ENCODE measurements at regions not wholly inside any gene's neighbourhood (a gene's known extent, or its start where the extent isn't known, plus 50 kb on each side); places are given as distances from the start of the nearest gene placed in this dataset.

DNA sequence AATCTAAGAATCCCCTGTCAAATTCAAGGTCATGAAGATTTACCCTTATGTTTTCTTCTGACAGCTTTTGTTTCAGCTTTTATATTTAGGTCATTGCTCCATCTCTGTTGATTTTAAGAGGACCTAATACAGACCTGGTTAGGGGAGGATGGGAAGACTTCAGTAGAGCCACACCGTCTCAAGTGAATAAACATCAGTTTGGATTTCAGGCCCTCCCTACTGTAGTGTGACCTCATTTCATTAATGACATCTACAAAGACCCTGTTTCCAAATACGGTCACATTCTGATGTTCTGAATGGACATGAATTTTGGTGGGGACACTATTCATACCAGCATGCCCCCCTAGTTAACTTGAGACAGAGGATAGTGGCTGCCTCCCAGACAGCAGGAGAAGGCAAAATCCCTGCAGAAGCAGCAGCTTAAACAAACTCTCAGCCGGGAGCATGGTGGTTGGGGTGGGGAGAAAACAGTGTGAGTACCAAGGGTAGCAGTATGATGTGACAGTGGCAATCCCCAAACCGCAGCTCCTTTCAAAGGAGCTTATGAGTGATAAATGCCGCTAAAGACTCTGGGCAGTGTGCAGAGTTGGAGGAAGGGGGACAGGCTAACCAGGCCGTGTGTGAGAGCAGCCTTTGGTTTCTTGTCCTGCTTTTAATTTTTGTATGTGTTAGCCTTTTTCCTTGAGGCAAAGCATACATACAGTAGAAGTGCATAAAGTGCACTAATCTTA, 65.9 kb upstream of the TNP1 start:
- Histone ChIP-seq H3K4me3 (ENCODE audit: low read depth in 1 of 2, low read length in 1 of 2) (no peak overlapping the region), H3K27ac (no peak overlapping the region), H3K36me3 (no peaks in the 10 kb centered on the region), H3K4me1 (ENCODE audit: control insufficient read depth in 1 of 2, insufficient read depth in 1 of 2, low read depth in 1 of 2, low read length in 1 of 2) (no peaks in the 10 kb centered on the region), H3K9me3 (no peaks in the 10 kb centered on the region), H3K27me3 (no peaks in the 10 kb centered on the region)
- TF ChIP-seq, protein P1, sequence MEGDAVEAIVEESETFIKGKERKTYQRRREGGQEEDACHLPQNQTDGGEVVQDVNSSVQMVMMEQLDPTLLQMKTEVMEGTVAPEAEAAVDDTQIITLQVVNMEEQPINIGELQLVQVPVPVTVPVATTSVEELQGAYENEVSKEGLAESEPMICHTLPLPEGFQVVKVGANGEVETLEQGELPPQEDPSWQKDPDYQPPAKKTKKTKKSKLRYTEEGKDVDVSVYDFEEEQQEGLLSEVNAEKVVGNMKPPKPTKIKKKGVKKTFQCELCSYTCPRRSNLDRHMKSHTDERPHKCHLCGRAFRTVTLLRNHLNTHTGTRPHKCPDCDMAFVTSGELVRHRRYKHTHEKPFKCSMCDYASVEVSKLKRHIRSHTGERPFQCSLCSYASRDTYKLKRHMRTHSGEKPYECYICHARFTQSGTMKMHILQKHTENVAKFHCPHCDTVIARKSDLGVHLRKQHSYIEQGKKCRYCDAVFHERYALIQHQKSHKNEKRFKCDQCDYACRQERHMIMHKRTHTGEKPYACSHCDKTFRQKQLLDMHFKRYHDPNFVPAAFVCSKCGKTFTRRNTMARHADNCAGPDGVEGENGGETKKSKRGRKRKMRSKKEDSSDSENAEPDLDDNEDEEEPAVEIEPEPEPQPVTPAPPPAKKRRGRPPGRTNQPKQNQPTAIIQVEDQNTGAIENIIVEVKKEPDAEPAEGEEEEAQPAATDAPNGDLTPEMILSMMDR (IDR thresholded peaks at IDR 0.05): no peak

DNA sequence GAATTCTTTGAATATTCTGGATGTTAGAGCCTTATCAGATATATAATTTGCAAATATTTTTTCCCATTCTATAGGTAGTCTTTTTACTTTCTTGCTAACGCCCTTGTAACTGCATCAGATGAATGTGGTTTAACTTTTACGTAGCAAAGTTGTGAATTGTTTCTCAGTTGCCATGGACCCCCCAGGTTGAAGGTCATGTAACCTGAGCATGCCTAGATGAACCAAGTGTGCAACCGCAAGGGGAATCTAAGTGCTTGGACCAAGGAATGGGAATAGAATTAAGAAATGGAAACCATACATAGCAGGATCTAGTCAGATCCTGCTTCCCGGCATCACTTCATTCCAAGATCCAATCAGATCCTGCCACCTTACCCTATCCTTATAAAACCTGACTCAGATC, 65.1 kb upstream of the TNP1 start:
- H3K27ac ChIP-seq: no peak overlapping the region
- H3K27me3 ChIP-seq: no peaks in the 10 kb centered on the region
- H3K9me3 ChIP-seq: no peaks in the 10 kb centered on the region
- H3K4me1 ChIP-seq (ENCODE audit: control insufficient read depth in 1 of 2, insufficient read depth in 1 of 2, low read depth in 1 of 2, low read length in 1 of 2): no peaks in the 10 kb centered on the region
- TF ChIP-seq, protein P1 (IDR thresholded peaks at IDR 0.05): no peak
- H3K36me3 ChIP-seq: no peaks in the 10 kb centered on the region
- no peak overlapping the region for H3K4me3 ChIP-seq (ENCODE audit: low read depth in 1 of 2, low read length in 1 of 2)

DNA sequence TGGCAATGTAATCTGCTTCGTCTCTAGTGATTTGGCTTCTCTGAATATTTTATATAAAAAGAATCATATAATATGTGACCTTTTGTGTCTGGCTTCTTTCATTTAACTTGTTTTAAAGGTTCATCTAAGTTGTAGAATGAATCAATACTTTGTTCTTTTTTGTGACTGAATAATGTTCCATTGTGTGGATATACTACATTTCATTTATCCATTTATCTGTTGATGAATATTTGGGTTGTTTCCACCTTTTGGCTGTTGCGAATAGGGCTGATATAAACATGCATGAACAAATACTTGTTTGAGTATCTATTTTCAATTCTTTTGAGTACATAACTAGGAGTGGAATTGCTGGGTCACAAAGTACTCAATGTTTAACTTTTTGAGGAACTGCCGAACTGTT, 63.8 kb upstream of the TNP1 start:
- H3K27ac ChIP-seq: no peak overlapping the region

DNA sequence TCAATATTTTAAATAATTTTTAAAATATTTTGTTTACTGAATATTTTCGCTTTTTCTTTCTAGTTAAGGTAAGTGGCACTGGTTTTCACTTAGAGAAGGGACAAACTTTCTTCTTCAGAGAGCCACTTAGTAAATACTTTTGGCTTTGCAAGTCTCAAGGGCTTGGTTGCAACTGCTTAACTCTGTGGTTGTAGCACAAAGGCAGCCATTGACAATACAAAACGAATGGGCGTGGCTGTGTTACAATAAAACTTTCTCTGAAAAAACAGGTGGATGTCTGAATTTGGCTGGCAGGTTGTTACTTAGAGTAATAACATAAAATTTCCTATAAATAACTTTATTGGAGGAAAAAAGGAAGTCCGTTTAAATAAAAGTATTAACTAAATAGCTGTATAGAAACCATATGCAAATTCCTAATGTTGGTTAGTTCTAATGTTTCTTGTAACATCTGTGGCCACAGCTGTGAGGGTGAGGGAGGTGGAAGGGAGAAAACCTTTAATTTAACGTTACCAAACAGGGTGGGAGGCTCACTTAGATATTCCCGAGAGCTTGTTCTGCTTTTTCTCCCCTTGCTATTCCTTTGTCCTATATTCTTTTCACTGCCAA, 62.4 kb upstream of the TNP1 start:
- Histone ChIP-seq H3K4me3 (ENCODE audit: low read depth in 1 of 2, low read length in 1 of 2) (no peak overlapping the region), H3K9me3 (no peaks in the 10 kb centered on the region), H3K27ac (no peak overlapping the region), H3K27me3 (no peaks in the 10 kb centered on the region), H3K4me1 (ENCODE audit: control insufficient read depth in 1 of 2, insufficient read depth in 1 of 2, low read depth in 1 of 2, low read length in 1 of 2) (no peaks in the 10 kb centered on the region), H3K36me3 (no peaks in the 10 kb centered on the region)
- TF ChIP-seq, protein P1 (IDR thresholded peaks at IDR 0.05): no peak

More for the DNA sequence above, 63.8 kb upstream of the TNP1 start:
- Histone ChIP-seq H3K27me3 (no peaks in the 10 kb centered on the region), H3K4me3 (ENCODE audit: low read depth in 1 of 2, low read length in 1 of 2) (no peak overlapping the region), H3K36me3 (no peaks in the 10 kb centered on the region), H3K4me1 (ENCODE audit: control insufficient read depth in 1 of 2, insufficient read depth in 1 of 2, low read depth in 1 of 2, low read length in 1 of 2) (no peaks in the 10 kb centered on the region), H3K9me3 (no peaks in the 10 kb centered on the region)
- TF ChIP-seq, protein P1 (IDR thresholded peaks at IDR 0.05): no peak

DNA sequence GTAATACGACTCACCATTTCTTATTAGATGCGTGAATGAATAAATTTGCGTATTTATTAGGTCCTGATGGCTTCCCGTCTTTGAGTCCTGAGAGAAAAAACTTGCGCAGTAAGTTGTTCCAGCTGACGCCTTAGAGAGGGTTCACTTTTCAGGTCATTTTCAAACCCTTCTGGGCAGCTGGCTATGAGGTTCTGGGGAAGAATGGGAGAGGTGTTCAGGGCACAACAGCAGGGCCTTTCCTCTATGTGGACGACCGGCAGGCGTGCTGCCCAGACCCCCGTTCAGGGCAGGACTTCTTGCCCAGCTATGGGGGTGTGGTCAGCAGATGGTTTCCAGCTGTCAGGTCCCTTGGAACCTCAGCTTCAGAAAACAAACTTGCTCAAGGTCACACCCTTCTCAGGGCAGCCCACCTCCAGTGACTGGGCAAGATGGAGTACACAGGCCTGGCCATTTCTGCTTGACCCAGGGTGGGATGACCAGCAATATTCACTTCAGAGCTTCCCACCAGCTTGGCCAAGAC, 61.1 kb upstream of the TNP1 start:
- H3K27ac ChIP-seq: no peak overlapping the region
- no peaks in the 10 kb centered on the region for H3K9me3 ChIP-seq
- H3K27me3 ChIP-seq: no peaks in the 10 kb centered on the region
- H3K4me3 ChIP-seq (ENCODE audit: low read depth in 1 of 2, low read length in 1 of 2): no peak overlapping the region
- TF ChIP-seq, protein P1 (IDR thresholded peaks at IDR 0.05): no peak
- H3K36me3 ChIP-seq: no peaks in the 10 kb centered on the region
- H3K4me1 ChIP-seq (ENCODE audit: control insufficient read depth in 1 of 2, insufficient read depth in 1 of 2, low read depth in 1 of 2, low read length in 1 of 2): no peaks in the 10 kb centered on the region

Data from neutrophil (primary cell).